ENCODE measurements at regions not wholly inside any gene's neighbourhood (a gene's known extent, or its start where the extent isn't known, plus 50 kb on each side); places are given as distances from the start of the nearest gene placed in this dataset.

- H3K27ac ChIP-seq (ENCODE audit: insufficient read depth, low read length, poor library complexity, severe bottlenecking) = no peak overlapping the region
- H3K27me3 ChIP-seq (replicated peaks; ENCODE audit: control insufficient read depth, insufficient read depth, low read length, poor library complexity, severe bottlenecking) = no peaks in the 10 kb centered on the region
- H3K9me3 ChIP-seq (ENCODE audit: control insufficient read depth, low read length) = peaks cover 3% of the 10 kb centered on the region
- no peaks in the 10 kb centered on the region for H3K4me1 ChIP-seq (ENCODE audit: control insufficient read depth, insufficient read depth, low read length, poor library complexity, severe bottlenecking)
- no peaks in the 10 kb centered on the region for H3K36me3 ChIP-seq (ENCODE audit: control insufficient read depth, insufficient read depth, low read length)
- H3K4me3 ChIP-seq (ENCODE audit: insufficient read depth, low read depth, low read length, poor library complexity, severe bottlenecking) = no peak overlapping the region
- no peak for DNase-seq
These were observed 58.8 kb upstream of the ADCY1 start for GRCh38 chr7:45515346-45515745.
